SK-N-SH (cell line): ENCODE measurements at regions not wholly inside any gene's neighbourhood (a gene's known extent, or its start where the extent isn't known, plus 50 kb on each side); places are given as distances from the start of the nearest gene placed in this dataset.

ENCODE experiments used
- CTCF ChIP-seq: fragments of 200-600 bp; sonication (generic); IDR thresholded peaks from 2 replicates; pipeline ENCODE4 v1.6.1; 2017; ENCODE audit warnings: antibody characterized with exemption, mild to moderate bottlenecking, moderate library complexity
- JUND ChIP-seq: IDR thresholded peaks from 2 replicates; pipeline ENCODE4 v1.4.0; 2012
- PBX3 ChIP-seq: IDR thresholded peaks from 2 replicates; pipeline ENCODE4; 2012
- SIN3A ChIP-seq: IDR thresholded peaks from 2 replicates; pipeline ENCODE4 v1.6.1; 2012; ENCODE audit warnings: low read depth, mild to moderate bottlenecking, low read length, moderate library complexity, borderline replicate concordance

GRCh38 chr9:108525186-108525585 is 330.6 kb downstream of the ACTL7B start:
- no peak for TF ChIP-seq CTCF
- TF ChIP-seq JUND: no peak
- TF ChIP-seq PBX3: no peak
- TF ChIP-seq SIN3A: no peak
